Chondrocyte (in vitro differentiated cells): ENCODE measurements at regions not wholly inside any gene's neighbourhood (a gene's known extent, or its start where the extent isn't known, plus 50 kb on each side); places are given as distances from the start of the nearest gene placed in this dataset.

ENCODE experiments used
- DNase-seq: peaks from one replicate; pipeline ENCODE4 v3.0.0; 2021; ENCODE audit warnings: mixed read lengths, low spot score
- H3K27ac Mint-ChIP-seq: one replicate; pipeline ENCODE4 v1.8.0; 2021; ENCODE audit warnings: mild to moderate bottlenecking, moderate library complexity, mixed read lengths; ENCODE audit not compliant: unreplicated experiment
- H3K27me3 Mint-ChIP-seq: 2 replicates; pipeline ENCODE4 v1.8.0; 2021; ENCODE audit warnings: low read depth, mixed read lengths
- H3K36me3 Mint-ChIP-seq: 2 replicates; pipeline ENCODE4 v1.8.0; 2021; ENCODE audit warnings: low read depth, mixed read lengths
- H3K4me1 Mint-ChIP-seq: 2 replicates; pipeline ENCODE4 v1.8.0; 2021; ENCODE audit warnings: low read depth, mild to moderate bottlenecking, mixed read lengths
- H3K4me3 Mint-ChIP-seq: one replicate; pipeline ENCODE4 v1.8.0; 2021; ENCODE audit warnings: mild to moderate bottlenecking, moderate library complexity, mixed read lengths; ENCODE audit not compliant: unreplicated experiment
- H3K9me3 Mint-ChIP-seq: 2 replicates; pipeline ENCODE4 v1.8.0; 2021; ENCODE audit warnings: low read depth, mixed read lengths
- CTCF ChIP-seq: fragments of 200-600 bp; sonication (generic); IDR thresholded peaks from 2 replicates; pipeline ENCODE4 v1.5.0; 2021; ENCODE audit warnings: antibody characterized with exemption, mild to moderate bottlenecking, moderate library complexity

- no peak for TF ChIP-seq CTCF
- peaks cover 7% of the 10 kb centered on the region for H3K27me3 Mint-ChIP-seq
- H3K9me3 Mint-ChIP-seq = no peaks in the 10 kb centered on the region
- no peaks in the 10 kb centered on the region for H3K36me3 Mint-ChIP-seq
- no peak for DNase-seq
- H3K4me3 Mint-ChIP-seq = no peak overlapping the region
- H3K4me1 Mint-ChIP-seq = no peaks in the 10 kb centered on the region
- H3K27ac Mint-ChIP-seq = no peak overlapping the region
Observed at GRCh38 chr1:38207906-38208305, 161.3 kb upstream of the POU3F1 start.

DNA sequence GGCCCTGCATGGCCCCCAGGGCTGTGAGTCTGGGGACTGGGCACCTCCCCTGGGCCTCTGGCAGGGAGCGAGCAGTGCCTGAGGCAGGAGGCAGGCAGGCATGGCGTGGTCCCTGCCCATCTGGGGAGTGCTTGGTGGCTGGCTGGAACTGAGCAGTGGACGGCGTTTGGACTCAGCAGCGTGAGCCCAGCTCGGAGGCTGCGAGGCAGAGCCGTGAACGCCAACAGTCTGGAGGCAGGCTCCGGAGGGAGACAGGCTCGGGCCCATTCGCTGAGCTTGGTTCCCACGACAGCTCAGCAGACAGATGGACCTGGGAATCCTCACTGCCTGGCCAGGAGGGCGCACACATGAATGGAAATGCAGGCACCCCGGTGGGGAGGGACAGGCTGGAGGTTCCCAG, 160.7 kb upstream of the POU3F1 start:
- Mint-ChIP-seq H3K4me3 (no peak overlapping the region), H3K36me3 (no peaks in the 10 kb centered on the region), H3K27me3 (peaks cover 7% of the 10 kb centered on the region), H3K9me3 (no peaks in the 10 kb centered on the region), H3K4me1 (no peaks in the 10 kb centered on the region), H3K27ac (no peak overlapping the region)
- no peak for TF ChIP-seq CTCF
- no peak for DNase-seq

GRCh38 chr1:38204698-38205097, 158.1 kb upstream of the POU3F1 start:
- no peaks in the 10 kb centered on the region for H3K27me3 Mint-ChIP-seq
- no peak overlapping the region for H3K4me3 Mint-ChIP-seq
- H3K4me1 Mint-ChIP-seq = no peaks in the 10 kb centered on the region
- no peak for TF ChIP-seq CTCF
- DNase-seq = no peak
- H3K36me3 Mint-ChIP-seq = no peaks in the 10 kb centered on the region
- no peak overlapping the region for H3K27ac Mint-ChIP-seq
- H3K9me3 Mint-ChIP-seq = peaks cover 2% of the 10 kb centered on the region

GRCh38 chr1:38203441-38203840, 156.8 kb upstream of the POU3F1 start:
- no peaks in the 10 kb centered on the region for H3K4me1 Mint-ChIP-seq
- H3K27ac Mint-ChIP-seq = no peak overlapping the region
- TF ChIP-seq CTCF = no peak
- peaks cover 2% of the 10 kb centered on the region for H3K9me3 Mint-ChIP-seq
- H3K36me3 Mint-ChIP-seq = no peaks in the 10 kb centered on the region
- H3K4me3 Mint-ChIP-seq = no peak overlapping the region
- H3K27me3 Mint-ChIP-seq = no peaks in the 10 kb centered on the region
- DNase-seq = no peak

DNA sequence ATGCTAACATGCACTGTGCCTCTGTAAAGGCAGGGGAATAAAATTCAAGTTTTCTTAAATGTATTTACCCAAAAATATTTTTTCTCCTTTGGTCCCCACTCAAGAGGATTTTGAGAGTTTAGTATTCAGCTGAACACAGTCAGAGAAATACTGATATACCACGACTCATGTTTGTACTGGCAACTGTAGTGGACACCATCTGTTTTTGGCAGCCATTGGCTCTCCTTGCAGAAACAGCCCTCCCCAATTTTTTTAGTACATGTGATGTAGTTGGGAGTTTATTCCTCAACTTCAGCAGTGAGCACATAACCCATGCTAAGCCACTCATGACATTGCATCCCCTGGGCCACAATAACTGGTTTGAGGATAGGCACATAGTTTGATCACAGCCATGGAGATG, 154.8 kb upstream of the POU3F1 start:
- no peak overlapping the region for H3K4me3 Mint-ChIP-seq
- no peak overlapping the region for H3K27ac Mint-ChIP-seq
- no peak for TF ChIP-seq CTCF
- no peaks in the 10 kb centered on the region for H3K27me3 Mint-ChIP-seq
- peaks cover 2% of the 10 kb centered on the region for H3K9me3 Mint-ChIP-seq
- no peaks in the 10 kb centered on the region for H3K4me1 Mint-ChIP-seq
- no peak for DNase-seq
- H3K36me3 Mint-ChIP-seq = no peaks in the 10 kb centered on the region
